ENCODE measurements at regions not wholly inside any gene's neighbourhood (a gene's known extent, or its start where the extent isn't known, plus 50 kb on each side); places are given as distances from the start of the nearest gene placed in this dataset.
A peak's percentile ranks its signal among the peaks of the same experiment; 100 is the strongest.

DNA sequence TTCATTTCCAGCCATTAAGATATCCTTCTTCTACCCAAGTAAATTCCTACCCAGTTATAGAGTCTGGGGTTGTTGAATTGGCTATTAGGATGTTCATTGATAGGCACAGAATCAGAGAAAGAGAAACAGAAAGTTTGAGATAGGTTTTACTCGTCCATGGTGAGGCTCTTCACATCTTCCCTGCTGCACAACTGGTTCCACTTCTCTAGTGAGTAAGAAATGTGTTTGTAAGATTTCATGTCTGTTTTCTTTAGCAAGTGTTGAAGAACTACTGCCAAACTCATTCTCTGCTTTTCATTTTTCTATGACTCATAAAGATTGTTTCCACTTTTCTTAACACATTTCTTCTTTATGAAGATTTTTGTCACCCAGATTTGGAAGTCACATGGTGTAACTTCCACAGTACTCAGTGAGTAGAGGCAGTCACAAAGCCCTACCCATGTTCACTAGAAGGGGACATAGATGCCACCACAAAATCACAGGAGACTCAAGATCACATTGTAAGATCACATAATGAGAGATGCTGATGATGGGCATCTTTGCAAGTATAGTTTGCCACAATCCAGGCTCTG, 152.3 kb downstream of the SNX7 start:
- H3K4me3 Mint-ChIP-seq: peak overlapping the region; percentile 19
- ATAC-seq (replicated peaks): peak; percentile 89
- no peaks in the 10 kb centered on the region for H3K36me3 Mint-ChIP-seq (ENCODE audit: low read depth)
- no peaks in the 10 kb centered on the region for H3K27me3 Mint-ChIP-seq
- peaks cover 3% of the 10 kb centered on the region for H3K4me1 Mint-ChIP-seq
- no peak overlapping the region for H3K27ac Mint-ChIP-seq
- H3K9me3 Mint-ChIP-seq: peaks cover 7% of the 10 kb centered on the region

DNA sequence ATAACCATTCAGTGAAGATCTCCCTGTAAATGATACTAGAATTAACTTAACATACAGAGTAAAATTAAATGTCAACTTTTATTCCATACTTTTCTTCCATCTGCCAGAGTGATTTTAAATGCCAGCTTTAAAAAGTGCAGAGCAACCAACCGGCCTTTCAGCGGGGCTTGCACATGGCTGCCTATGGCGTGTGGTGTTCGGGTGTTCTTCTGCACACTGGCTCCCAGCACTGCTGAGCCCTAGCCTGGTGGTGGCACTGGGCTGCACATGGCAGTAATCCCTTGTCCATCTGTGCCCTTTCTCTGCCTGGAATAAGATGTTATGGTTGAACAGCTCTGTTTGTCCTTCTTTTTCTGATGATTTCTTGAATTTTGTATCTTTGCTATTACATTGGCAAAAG, 156.3 kb downstream of the SNX7 start:
- Mint-ChIP-seq H3K27me3 (no peaks in the 10 kb centered on the region), H3K4me1 (peaks cover 3% of the 10 kb centered on the region)

GRCh38 chr1:98821379-98821778, 159.9 kb downstream of the SNX7 start:
- Mint-ChIP-seq H3K27me3 (no peaks in the 10 kb centered on the region), H3K4me3 (no peak overlapping the region)

More for the DNA sequence above, 156.3 kb downstream of the SNX7 start:
- ATAC-seq (replicated peaks): no peak
- Mint-ChIP-seq H3K36me3 (ENCODE audit: low read depth) (no peaks in the 10 kb centered on the region), H3K9me3 (no peaks in the 10 kb centered on the region), H3K4me3 (no peak overlapping the region), H3K27ac (no peak overlapping the region)

DNA sequence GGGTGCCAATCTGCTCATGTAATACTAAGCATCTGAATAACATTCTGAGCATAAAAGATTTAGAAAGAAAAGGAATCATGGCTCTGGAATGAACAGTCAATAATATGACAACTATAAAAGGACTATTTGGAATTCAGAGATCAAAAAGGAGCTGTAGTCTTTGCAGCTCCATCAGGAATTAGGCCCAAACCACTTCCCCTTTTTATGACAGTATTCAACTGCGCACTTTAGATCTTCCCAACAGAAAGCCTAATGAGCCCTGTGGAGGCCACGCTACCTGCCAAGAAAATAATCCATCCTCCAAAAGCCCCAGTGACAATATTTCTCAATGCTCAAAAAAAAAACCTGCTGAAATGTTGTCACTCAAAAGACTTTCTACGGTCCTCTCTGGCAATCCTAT, 163.2 kb downstream of the SNX7 start:
- no peaks in the 10 kb centered on the region for H3K36me3 Mint-ChIP-seq (ENCODE audit: low read depth)
- H3K4me3 Mint-ChIP-seq: no peak overlapping the region
- no peak for ATAC-seq (replicated peaks)
- no peaks in the 10 kb centered on the region for H3K27me3 Mint-ChIP-seq
- peaks cover 4% of the 10 kb centered on the region for H3K9me3 Mint-ChIP-seq
- no peak overlapping the region for H3K27ac Mint-ChIP-seq
- no peaks in the 10 kb centered on the region for H3K4me1 Mint-ChIP-seq

More at GRCh38 chr1:98821379-98821778, 159.9 kb downstream of the SNX7 start:
- Mint-ChIP-seq H3K9me3 (no peaks in the 10 kb centered on the region), H3K27ac (no peak overlapping the region), H3K36me3 (ENCODE audit: low read depth) (no peaks in the 10 kb centered on the region), H3K4me1 (no peaks in the 10 kb centered on the region)
- ATAC-seq (replicated peaks): no peak

- H3K4me1 Mint-ChIP-seq: no peaks in the 10 kb centered on the region
- H3K9me3 Mint-ChIP-seq: peaks cover 7% of the 10 kb centered on the region
- no peaks in the 10 kb centered on the region for H3K36me3 Mint-ChIP-seq (ENCODE audit: low read depth)
- no peak for ATAC-seq (replicated peaks)
- H3K27ac Mint-ChIP-seq: no peak overlapping the region
- H3K4me3 Mint-ChIP-seq: no peak overlapping the region
- no peaks in the 10 kb centered on the region for H3K27me3 Mint-ChIP-seq
Observed at GRCh38 chr1:98827041-98827440, 165.5 kb downstream of the SNX7 start.

DNA sequence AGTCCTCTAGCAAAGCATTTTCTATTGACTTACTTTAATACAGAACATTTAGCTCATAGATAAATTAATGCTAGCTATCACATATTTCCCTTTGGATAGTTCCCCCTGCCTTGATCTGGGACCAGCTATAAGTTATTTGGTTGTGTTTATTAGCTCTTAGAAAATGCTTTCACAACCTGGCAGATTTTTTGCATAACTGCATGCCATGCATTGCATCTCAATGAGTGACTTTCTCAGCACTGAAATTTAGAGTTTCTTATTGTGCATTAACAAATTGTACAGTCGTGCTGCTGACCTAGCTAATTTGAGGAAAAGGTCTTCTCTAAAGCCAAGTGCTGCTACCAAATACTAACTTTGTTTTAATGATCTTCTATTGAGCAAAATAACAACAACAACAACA, 164.8 kb downstream of the PLPPR5 start:
- no peak for ATAC-seq (replicated peaks)
- Mint-ChIP-seq H3K27me3 (no peaks in the 10 kb centered on the region), H3K27ac (no peak overlapping the region), H3K4me1 (peaks cover 3% of the 10 kb centered on the region), H3K9me3 (no peaks in the 10 kb centered on the region), H3K36me3 (ENCODE audit: low read depth) (no peaks in the 10 kb centered on the region), H3K4me3 (no peak overlapping the region)
